ENCODE measurements at regions not wholly inside any gene's neighbourhood (a gene's known extent, or its start where the extent isn't known, plus 50 kb on each side); places are given as distances from the start of the nearest gene placed in this dataset.

GRCh38 chr7:46292741-46293140 lies 371.7 kb upstream of the IGFBP3 start:
- no peak overlapping the region for H3K4me3 ChIP-seq
- no peak overlapping the region for H3K27ac ChIP-seq
- H3K27me3 Mint-ChIP-seq (ENCODE audit: insufficient read depth, low read depth) = no peaks in the 10 kb centered on the region
- H3K4me1 ChIP-seq = peaks cover 8% of the 10 kb centered on the region
- H3K79me2 ChIP-seq (ENCODE audit: low read depth) = no peaks in the 10 kb centered on the region
- no peaks in the 10 kb centered on the region for H3K4me1 Mint-ChIP-seq
- H3F3A ChIP-seq (ENCODE audit: low read depth) = no peaks in the 10 kb centered on the region
- no peaks in the 10 kb centered on the region for H3K27me3 ChIP-seq
- no peak for DNase-seq (ENCODE audit: low spot score)
- H3K36me3 ChIP-seq = peaks cover 9% of the 10 kb centered on the region
- no peaks in the 10 kb centered on the region for H4K20me1 ChIP-seq (ENCODE audit: low read depth)
- H3K36me3 Mint-ChIP-seq = no peaks in the 10 kb centered on the region
- peaks cover 10% of the 10 kb centered on the region for H3K9me3 Mint-ChIP-seq
- H2AFZ ChIP-seq (replicated peaks) = peak overlapping the region; percentile 23
- H3K4me2 ChIP-seq = no peak overlapping the region
- no peak overlapping the region for H3K27ac Mint-ChIP-seq
- no peak overlapping the region for H3K9ac ChIP-seq
- TF ChIP-seq EZH2 (IDR thresholded peaks at IDR 0.05) (no peak), EZH2phosphoT487 (IDR thresholded peaks at IDR 0.05) (no peak)
- TF ChIP-seq, protein P1, sequence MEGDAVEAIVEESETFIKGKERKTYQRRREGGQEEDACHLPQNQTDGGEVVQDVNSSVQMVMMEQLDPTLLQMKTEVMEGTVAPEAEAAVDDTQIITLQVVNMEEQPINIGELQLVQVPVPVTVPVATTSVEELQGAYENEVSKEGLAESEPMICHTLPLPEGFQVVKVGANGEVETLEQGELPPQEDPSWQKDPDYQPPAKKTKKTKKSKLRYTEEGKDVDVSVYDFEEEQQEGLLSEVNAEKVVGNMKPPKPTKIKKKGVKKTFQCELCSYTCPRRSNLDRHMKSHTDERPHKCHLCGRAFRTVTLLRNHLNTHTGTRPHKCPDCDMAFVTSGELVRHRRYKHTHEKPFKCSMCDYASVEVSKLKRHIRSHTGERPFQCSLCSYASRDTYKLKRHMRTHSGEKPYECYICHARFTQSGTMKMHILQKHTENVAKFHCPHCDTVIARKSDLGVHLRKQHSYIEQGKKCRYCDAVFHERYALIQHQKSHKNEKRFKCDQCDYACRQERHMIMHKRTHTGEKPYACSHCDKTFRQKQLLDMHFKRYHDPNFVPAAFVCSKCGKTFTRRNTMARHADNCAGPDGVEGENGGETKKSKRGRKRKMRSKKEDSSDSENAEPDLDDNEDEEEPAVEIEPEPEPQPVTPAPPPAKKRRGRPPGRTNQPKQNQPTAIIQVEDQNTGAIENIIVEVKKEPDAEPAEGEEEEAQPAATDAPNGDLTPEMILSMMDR (IDR thresholded peaks at IDR 0.05) = no peak
- peaks cover 7% of the 10 kb centered on the region for H3K9me3 ChIP-seq (ENCODE audit: low read depth)
- no peak overlapping the region for H3K4me3 Mint-ChIP-seq

DNA sequence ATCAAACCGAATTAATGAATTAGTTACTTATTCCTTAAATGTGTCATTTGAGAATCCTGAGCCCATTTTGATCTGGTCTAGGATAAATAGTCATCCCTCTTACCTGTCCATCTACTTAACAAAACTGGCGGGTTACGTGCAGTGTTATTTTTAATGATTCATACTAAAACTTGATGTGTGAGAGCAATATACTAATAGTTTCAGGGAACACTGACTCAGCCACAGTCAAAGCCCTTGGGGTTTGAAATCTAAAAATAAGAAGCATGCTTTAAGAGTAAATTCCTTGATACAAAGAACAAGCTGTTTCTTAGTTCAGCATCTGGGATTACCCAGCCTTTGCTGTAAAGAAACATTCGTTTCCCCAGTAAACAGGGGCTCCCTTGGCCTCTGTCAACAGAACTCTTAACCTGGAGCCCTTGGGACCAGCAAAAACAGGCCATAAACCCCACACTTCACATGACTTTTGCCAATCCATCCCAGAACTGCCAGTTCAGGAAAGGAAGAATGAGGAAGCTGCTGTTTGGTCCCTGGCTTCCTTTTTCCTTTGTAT lies 370.6 kb upstream of the IGFBP3 start:
- no peak for DNase-seq (ENCODE audit: low spot score)
- H3K27me3 Mint-ChIP-seq (ENCODE audit: insufficient read depth, low read depth) = no peaks in the 10 kb centered on the region
- H3K36me3 Mint-ChIP-seq = no peaks in the 10 kb centered on the region
- TF ChIP-seq, protein P1 (IDR thresholded peaks at IDR 0.05) = no peak
- TF ChIP-seq EZH2phosphoT487 (IDR thresholded peaks at IDR 0.05) (no peak), EZH2 (IDR thresholded peaks at IDR 0.05) (no peak)
- H3K4me3 Mint-ChIP-seq = no peak overlapping the region
- no peaks in the 10 kb centered on the region for H3K79me2 ChIP-seq (ENCODE audit: low read depth)
- no peak overlapping the region for H3K4me2 ChIP-seq
- no peaks in the 10 kb centered on the region for H3K9me3 ChIP-seq (ENCODE audit: low read depth)
- peaks cover 8% of the 10 kb centered on the region for H3K4me1 ChIP-seq
- H3K4me3 ChIP-seq = no peak overlapping the region
- peaks cover 3% of the 10 kb centered on the region for H3K9me3 Mint-ChIP-seq
- H2AFZ ChIP-seq (replicated peaks) = no peak overlapping the region
- no peaks in the 10 kb centered on the region for H4K20me1 ChIP-seq (ENCODE audit: low read depth)
- no peak overlapping the region for H3K9ac ChIP-seq
- no peak overlapping the region for H3K27ac ChIP-seq
- H3F3A ChIP-seq (ENCODE audit: low read depth) = no peaks in the 10 kb centered on the region
- H3K27ac Mint-ChIP-seq = no peak overlapping the region
- H3K4me1 Mint-ChIP-seq = no peaks in the 10 kb centered on the region
- no peaks in the 10 kb centered on the region for H3K27me3 ChIP-seq
- H3K36me3 ChIP-seq = no peaks in the 10 kb centered on the region

GRCh38 chr7:46291050-46291438 lies 370.0 kb upstream of the IGFBP3 start:
- no peaks in the 10 kb centered on the region for H4K20me1 ChIP-seq (ENCODE audit: low read depth)
- no peaks in the 10 kb centered on the region for H3K27me3 Mint-ChIP-seq (ENCODE audit: insufficient read depth, low read depth)
- H3K9me3 ChIP-seq (ENCODE audit: low read depth) = no peaks in the 10 kb centered on the region
- no peaks in the 10 kb centered on the region for H3F3A ChIP-seq (ENCODE audit: low read depth)
- H3K36me3 Mint-ChIP-seq = no peaks in the 10 kb centered on the region
- H3K4me3 Mint-ChIP-seq = no peak overlapping the region
- no peak overlapping the region for H3K27ac Mint-ChIP-seq
- H3K4me2 ChIP-seq = no peak overlapping the region
- no peaks in the 10 kb centered on the region for H3K4me1 Mint-ChIP-seq
- H2AFZ ChIP-seq (replicated peaks) = peak overlapping the region; percentile 65
- no peak overlapping the region for H3K9ac ChIP-seq
- H3K27me3 ChIP-seq = no peaks in the 10 kb centered on the region
- H3K36me3 ChIP-seq = no peaks in the 10 kb centered on the region
- H3K4me1 ChIP-seq = peaks cover 8% of the 10 kb centered on the region
- peaks cover 3% of the 10 kb centered on the region for H3K9me3 Mint-ChIP-seq
- DNase-seq (ENCODE audit: low spot score) = no peak
- H3K4me3 ChIP-seq = no peak overlapping the region
- H3K27ac ChIP-seq = no peak overlapping the region
- TF ChIP-seq EZH2 (IDR thresholded peaks at IDR 0.05) (no peak), EZH2phosphoT487 (IDR thresholded peaks at IDR 0.05) (no peak)
- TF ChIP-seq, protein P1 (IDR thresholded peaks at IDR 0.05) = no peak
- H3K79me2 ChIP-seq (ENCODE audit: low read depth) = no peaks in the 10 kb centered on the region
